MM.1S (cell line): ENCODE measurements at regions not wholly inside any gene's neighbourhood (a gene's known extent, or its start where the extent isn't known, plus 50 kb on each side); places are given as distances from the start of the nearest gene placed in this dataset.
A peak's percentile ranks its signal among the peaks of the same experiment; 100 is the strongest.

Experiments
- DNase-seq: peaks from one replicate; pipeline ENCODE4 v3.0.0-alpha.2; 2015
- H2AFZ ChIP-seq: fragments of 300-600 bp; sonication (generic); 2 replicates; pipeline ENCODE4 v1.6.0; 2016; ENCODE audit warnings: antibody characterized with exemption, low read length
- H3F3A ChIP-seq: fragments of 300-600 bp; sonication (generic); 2 replicates; pipeline ENCODE4 v1.6.1; 2016; ENCODE audit warnings: mild to moderate bottlenecking, antibody characterized with exemption, low read length, moderate library complexity, mixed read lengths; ENCODE audit not compliant: insufficient read depth
- H3K27ac ChIP-seq: fragments of 300-600 bp; sonication (generic); 2 replicates; pipeline ENCODE4 v1.5.1; 2016; ENCODE audit warnings: mild to moderate bottlenecking, low read length
- H3K27me3 ChIP-seq: fragments of 300-600 bp; sonication (generic); replicated peaks from 2 replicates; pipeline ENCODE4 v1.6.0; 2016; ENCODE audit warnings: low read length; ENCODE audit not compliant: insufficient read depth
- H3K36me3 ChIP-seq: fragments of 300-600 bp; sonication (generic); replicated peaks from 2 replicates; pipeline ENCODE4 v1.6.1; 2016; ENCODE audit warnings: mild to moderate bottlenecking, low read length, mixed read lengths; ENCODE audit not compliant: insufficient read depth
- H3K4me1 ChIP-seq: fragments of 300-600 bp; sonication (generic); 2 replicates; pipeline ENCODE4 v1.6.1; 2016; ENCODE audit warnings: low read length, mixed read lengths
- H3K4me2 ChIP-seq: fragments of 300-600 bp; sonication (generic); 2 replicates; pipeline ENCODE4 v1.6.0; 2016; ENCODE audit warnings: low read depth, low read length
- H3K4me3 ChIP-seq: fragments of 300-600 bp; sonication (generic); 2 replicates; pipeline ENCODE4 v1.5.1; 2016; ENCODE audit warnings: low read length, mixed read lengths
- H3K79me2 ChIP-seq: fragments of 300-600 bp; sonication (generic); 2 replicates; pipeline ENCODE4 v1.6.1; 2016; ENCODE audit warnings: mixed run types, low read length, mixed read lengths
- H3K9ac ChIP-seq: fragments of 300-600 bp; sonication (generic); 2 replicates; pipeline ENCODE4 v1.6.1; 2016; ENCODE audit warnings: low read length, mixed read lengths
- H3K9me2 ChIP-seq: fragments of 300-600 bp; sonication (generic); replicated peaks from 2 replicates; pipeline ENCODE4 v1.6.1; 2016; ENCODE audit warnings: mild to moderate bottlenecking, low read length, mixed read lengths; ENCODE audit not compliant: insufficient read depth
- H3K9me3 ChIP-seq: fragments of 300-600 bp; sonication (generic); replicated peaks from 2 replicates; pipeline ENCODE4 v1.6.1; 2016; ENCODE audit warnings: mild to moderate bottlenecking, low read length, mixed read lengths; ENCODE audit not compliant: insufficient read depth
- H4K20me1 ChIP-seq: fragments of 300-600 bp; sonication (generic); 2 replicates; pipeline ENCODE4 v1.6.1; 2016; ENCODE audit warnings: mild to moderate bottlenecking, low read length, moderate library complexity, mixed read lengths; ENCODE audit not compliant: insufficient read depth
- EZH2 ChIP-seq: fragments of 300-600 bp; sonication (generic); optimal IDR thresholded peaks from 2 replicates; pipeline ENCODE3; 2017; ENCODE audit warnings: low read depth, mild to moderate bottlenecking, antibody characterized with exemption, low read length, mixed read lengths
- EZH2phosphoT487 ChIP-seq: fragments of 300-600 bp; sonication (generic); IDR thresholded peaks from 2 replicates; pipeline ENCODE4 v1.6.1; 2018; ENCODE audit warnings: antibody characterized with exemption, low read length
- TF ChIP-seq, protein P1 (sequence below): fragments of 300-600 bp; sonication (generic); IDR thresholded peaks from 2 replicates; pipeline ENCODE4 v1.5.1; 2016; ENCODE audit warnings: antibody characterized with exemption, low read length, mixed read lengths

DNA sequence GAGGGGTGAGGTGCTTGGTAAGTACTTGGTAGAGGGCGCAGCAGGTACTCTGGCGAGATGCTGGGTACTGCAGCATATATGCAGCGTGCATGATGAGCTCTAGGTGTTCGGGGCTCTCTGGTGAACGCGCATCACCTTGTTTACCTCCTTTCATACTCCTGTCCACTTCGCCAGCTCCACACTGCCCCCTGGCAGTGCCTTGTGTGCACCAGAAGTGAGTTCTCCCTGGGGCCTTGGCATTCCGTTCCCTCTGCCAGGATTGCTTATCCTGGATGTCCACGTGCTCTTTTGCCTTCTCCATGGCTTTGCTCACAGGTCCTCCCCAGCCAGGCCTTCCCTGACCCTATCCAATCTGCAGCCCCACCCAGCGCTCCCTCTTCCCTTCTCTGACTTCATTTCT, 154.2 kb downstream of the MRM1 start:
- TF ChIP-seq, protein P1, sequence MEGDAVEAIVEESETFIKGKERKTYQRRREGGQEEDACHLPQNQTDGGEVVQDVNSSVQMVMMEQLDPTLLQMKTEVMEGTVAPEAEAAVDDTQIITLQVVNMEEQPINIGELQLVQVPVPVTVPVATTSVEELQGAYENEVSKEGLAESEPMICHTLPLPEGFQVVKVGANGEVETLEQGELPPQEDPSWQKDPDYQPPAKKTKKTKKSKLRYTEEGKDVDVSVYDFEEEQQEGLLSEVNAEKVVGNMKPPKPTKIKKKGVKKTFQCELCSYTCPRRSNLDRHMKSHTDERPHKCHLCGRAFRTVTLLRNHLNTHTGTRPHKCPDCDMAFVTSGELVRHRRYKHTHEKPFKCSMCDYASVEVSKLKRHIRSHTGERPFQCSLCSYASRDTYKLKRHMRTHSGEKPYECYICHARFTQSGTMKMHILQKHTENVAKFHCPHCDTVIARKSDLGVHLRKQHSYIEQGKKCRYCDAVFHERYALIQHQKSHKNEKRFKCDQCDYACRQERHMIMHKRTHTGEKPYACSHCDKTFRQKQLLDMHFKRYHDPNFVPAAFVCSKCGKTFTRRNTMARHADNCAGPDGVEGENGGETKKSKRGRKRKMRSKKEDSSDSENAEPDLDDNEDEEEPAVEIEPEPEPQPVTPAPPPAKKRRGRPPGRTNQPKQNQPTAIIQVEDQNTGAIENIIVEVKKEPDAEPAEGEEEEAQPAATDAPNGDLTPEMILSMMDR = peak; percentile 50
- no peak for TF ChIP-seq EZH2
- Histone ChIP-seq H3K4me3 (no peak overlapping the region), H3K4me2 (no peak overlapping the region), H3K9ac (no peak overlapping the region), H3K4me1 (no peaks in the 10 kb centered on the region), H3K27me3 (peaks cover 16% of the 10 kb centered on the region; the same call in 1 of the 2 replicates), H3K9me2 (no peaks in the 10 kb centered on the region), H3F3A (no peaks in the 10 kb centered on the region), H3K36me3 (no peaks in the 10 kb centered on the region), H4K20me1 (no peaks in the 10 kb centered on the region), H3K79me2 (no peaks in the 10 kb centered on the region), H2AFZ (no peak overlapping the region), H3K27ac (no peak overlapping the region), H3K9me3 (no peaks in the 10 kb centered on the region)
- peak; percentile 23 for DNase-seq

GRCh38 chr17:36756695-36757094, 155.3 kb downstream of the MRM1 start:
- Histone ChIP-seq H3K79me2 (no peaks in the 10 kb centered on the region), H3K9ac (no peak overlapping the region), H4K20me1 (no peaks in the 10 kb centered on the region), H3K4me2 (no peak overlapping the region), H2AFZ (no peak overlapping the region), H3K36me3 (no peaks in the 10 kb centered on the region), H3K9me2 (no peaks in the 10 kb centered on the region), H3K27ac (no peak overlapping the region), H3K27me3 (peaks cover 6% of the 10 kb centered on the region; the same call in 1 of the 2 replicates), H3K4me1 (no peaks in the 10 kb centered on the region), H3K4me3 (no peak overlapping the region), H3K9me3 (no peaks in the 10 kb centered on the region), H3F3A (no peaks in the 10 kb centered on the region)
- DNase-seq = no peak
- TF ChIP-seq EZH2 (no peak), EZH2phosphoT487 (no peak)
- TF ChIP-seq, protein P1 = no peak

- Histone ChIP-seq H3K4me1 (peaks cover 9% of the 10 kb centered on the region), H3K27ac (no peak overlapping the region), H3K9me3 (no peaks in the 10 kb centered on the region), H3F3A (no peaks in the 10 kb centered on the region), H3K36me3 (no peaks in the 10 kb centered on the region), H3K9ac (no peak overlapping the region), H3K4me2 (no peak overlapping the region), H3K9me2 (no peaks in the 10 kb centered on the region), H3K27me3 (no peaks in the 10 kb centered on the region), H3K79me2 (no peaks in the 10 kb centered on the region), H4K20me1 (no peaks in the 10 kb centered on the region), H3K4me3 (no peak overlapping the region), H2AFZ (no peak overlapping the region)
- TF ChIP-seq EZH2phosphoT487 (no peak), EZH2 (no peak)
- TF ChIP-seq, protein P1 = no peak
- no peak for DNase-seq
Measured at GRCh38 chr17:36760425-36760824, 159.0 kb downstream of the MRM1 start.
